GM19035 (cell line): ENCODE measurements at regions not wholly inside any gene's neighbourhood (a gene's known extent, or its start where the extent isn't known, plus 50 kb on each side); places are given as distances from the start of the nearest gene placed in this dataset.
"Not testable (repeated sequence)": the region's sequence is repeated elsewhere in the genome, so short reads cannot be mapped to it uniquely, and the experiment has no call there.

Experiments
- ATAC-seq: cut with Tn5 transposase; IDR thresholded peaks from one replicate; pipeline ENCODE4 v1.9.1; 2021; ENCODE audit not compliant: unreplicated experiment

- ATAC-seq: no peak
Observed at GRCh38 chrX:97850911-97851310, 967.2 kb downstream of the RPA4 start.

GRCh38 chrX:97854086-97854485 is 970.4 kb downstream of the RPA4 start:
- ATAC-seq: no peak

DNA sequence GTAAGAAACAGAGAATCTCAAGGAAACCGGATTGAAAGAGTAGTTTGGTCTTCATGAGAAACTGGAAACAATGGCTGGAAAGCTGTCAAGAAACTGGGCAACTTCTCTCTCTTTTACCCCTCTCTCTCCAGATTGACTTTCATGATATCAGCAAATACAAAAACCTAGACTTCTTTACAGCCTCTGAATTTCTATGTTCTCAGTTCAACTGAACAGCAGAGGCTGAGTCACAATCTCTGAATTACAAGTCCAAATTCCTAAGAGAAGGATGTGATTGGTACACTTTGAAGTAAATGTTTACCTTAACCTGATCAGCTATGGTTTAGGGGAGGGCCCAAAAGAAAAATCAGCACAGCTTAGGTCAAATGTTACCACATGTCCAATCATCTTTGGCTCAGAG is 974.9 kb downstream of the RPA4 start:
- ATAC-seq: no peak

DNA sequence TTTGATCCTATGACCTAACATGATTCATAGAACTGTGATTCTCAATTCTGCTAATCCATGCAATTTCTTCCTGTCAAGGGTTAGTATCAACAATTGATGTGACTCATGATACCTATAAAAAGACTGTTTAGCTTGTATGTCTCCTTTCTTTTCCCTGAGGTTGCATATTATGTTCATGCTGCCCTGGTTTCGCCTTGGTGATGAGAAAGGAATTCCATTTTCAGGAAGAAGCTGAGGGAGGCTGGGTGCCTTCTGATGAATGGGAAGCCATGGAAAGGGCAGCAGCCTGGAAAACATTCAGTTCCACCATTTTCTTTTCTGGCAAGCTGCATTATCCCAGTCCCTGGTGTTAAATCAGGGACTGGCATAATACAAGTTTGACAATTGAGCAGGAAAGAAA is 976.5 kb downstream of the RPA4 start:
- no peak for ATAC-seq

DNA sequence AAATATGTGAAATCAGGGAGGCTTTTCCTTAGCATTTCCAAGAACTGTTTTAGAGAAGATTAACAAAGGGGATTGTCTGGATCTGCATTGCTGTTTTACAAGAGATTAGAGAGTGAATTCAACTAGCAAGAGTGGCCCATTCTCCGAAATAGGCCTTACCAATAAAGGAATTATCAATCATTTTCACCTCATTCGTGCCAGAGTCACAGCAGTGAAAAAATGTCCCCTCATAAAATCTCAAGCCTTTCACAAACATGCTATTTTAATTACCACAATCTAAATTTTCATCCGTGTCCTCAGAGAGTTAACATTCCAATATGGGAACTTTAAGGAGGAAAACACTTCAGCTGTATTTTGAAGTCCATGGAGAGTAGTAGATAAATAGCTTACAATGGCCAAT is 979.6 kb downstream of the RPA4 start:
- ATAC-seq: no peak

- ATAC-seq: no peak
Observed at GRCh38 chrX:97867266-97867665, 983.6 kb downstream of the RPA4 start.

DNA sequence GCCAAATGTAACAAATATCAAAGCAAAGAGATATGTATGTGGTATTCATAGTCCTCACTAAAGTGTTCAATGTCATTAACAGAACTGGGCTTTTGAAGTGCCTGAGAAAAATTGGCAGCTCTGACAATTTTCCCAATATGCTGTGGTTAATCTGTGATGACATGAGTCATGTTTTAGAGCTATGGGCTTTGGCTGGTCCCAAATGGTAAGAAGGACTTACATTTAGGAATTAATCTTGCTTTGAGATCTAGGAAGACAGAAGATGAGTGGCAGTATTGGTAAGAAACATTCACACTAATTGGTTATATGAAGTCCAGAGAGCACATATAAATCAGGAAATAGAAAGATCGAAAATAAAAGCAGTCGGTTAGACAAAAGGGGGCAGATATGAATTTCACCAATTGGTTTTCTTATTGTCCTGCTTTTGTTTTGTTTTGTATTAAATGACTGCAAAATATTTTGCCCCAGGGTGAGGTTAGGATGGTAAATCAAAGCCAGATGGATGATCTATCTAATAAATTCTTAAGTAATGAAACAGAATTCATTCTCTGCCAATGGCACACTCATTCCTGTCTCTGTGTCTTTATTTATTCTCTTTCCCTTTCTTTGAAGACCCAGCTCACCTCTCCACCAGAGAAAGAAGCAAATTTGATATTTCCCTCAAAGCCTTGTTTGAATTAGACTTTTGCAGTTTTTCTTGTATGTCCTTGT is 993.1 kb downstream of the RPA4 start:
- no peak for ATAC-seq

- ATAC-seq: no peak
Observed at GRCh38 chrX:97882306-97882705, 998.6 kb downstream of the RPA4 start.

DNA sequence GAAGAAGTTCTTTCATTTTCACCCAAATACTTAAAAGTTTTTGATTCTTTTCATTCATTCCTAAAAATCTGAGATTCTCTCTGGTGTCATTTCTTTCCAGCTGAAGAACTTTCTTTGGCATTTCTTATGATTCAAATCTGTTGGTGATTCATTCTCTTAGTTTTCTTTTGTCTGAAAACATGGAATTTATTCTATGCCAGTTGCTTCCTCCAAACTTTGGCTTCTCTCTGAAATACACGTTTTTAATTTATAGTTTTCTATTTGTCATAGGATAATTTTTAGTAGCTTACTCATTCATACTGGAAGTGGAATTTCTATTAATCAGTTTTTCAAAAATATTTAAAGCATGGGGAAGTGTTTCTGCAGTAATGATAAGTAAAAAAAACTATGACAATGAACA is 1012.0 kb downstream of the RPA4 start:
- ATAC-seq: no peak

GRCh38 chrX:97897998-97898397 is 1014.3 kb downstream of the RPA4 start:
- ATAC-seq: no peak

- no peak for ATAC-seq
Observed at GRCh38 chrX:97898798-97899197, 1015.1 kb downstream of the RPA4 start.

GRCh38 chrX:97907791-97908190 is 1024.1 kb downstream of the RPA4 start:
- ATAC-seq: no peak

DNA sequence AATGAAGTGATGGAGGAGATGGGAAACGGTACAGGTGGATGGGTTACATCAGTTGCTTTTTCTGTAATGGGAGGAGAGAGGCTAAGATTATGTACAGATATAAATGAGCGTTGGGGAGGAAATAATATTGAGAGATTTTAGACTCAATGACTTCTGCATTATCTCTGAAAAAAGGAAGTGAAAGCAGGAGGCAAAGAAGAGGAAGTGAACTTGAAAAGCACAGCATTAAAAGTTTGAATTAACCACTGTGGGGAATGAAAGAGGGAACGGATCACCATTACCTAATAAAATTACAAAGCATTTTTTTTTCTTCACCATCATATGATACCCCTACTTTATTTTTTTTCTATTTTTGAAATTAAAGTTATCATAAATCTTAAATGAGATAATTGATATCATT is 1025.5 kb downstream of the RPA4 start:
- peak; percentile 85 for ATAC-seq

- ATAC-seq: not testable (repeated sequence)
Observed at GRCh38 chrX:97915390-97915789, 1031.7 kb downstream of the RPA4 start.

- ATAC-seq: not testable (repeated sequence)
Observed at GRCh38 chrX:97921223-97921622, 1037.5 kb downstream of the RPA4 start.

GRCh38 chrX:97931586-97931985 is 1047.9 kb downstream of the RPA4 start:
- ATAC-seq: no peak

DNA sequence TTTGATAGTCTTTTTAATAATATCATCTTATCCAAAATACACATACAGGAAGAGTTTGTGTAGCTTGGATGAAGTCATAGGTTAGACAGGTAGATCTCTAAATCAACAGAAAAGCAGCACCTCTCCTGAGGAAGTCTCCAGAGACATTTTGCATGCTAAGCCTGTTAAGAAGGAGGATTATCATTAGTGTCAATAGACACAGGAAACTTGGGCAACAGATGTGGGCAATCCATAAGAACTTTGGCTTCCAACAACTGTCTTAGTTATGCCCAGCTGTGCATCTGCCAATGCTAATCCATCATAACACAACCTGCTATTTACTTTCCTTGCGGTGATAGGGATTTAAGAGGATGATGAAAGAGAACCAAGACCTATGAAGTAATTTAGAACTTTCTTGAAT is 1052.6 kb downstream of the RPA4 start:
- no peak for ATAC-seq

GRCh38 chrX:97938706-97939105 is 1055.0 kb downstream of the RPA4 start:
- ATAC-seq: no peak

- no peak for ATAC-seq
Observed at GRCh38 chrX:97968376-97969163, 1084.9 kb downstream of the RPA4 start.

DNA sequence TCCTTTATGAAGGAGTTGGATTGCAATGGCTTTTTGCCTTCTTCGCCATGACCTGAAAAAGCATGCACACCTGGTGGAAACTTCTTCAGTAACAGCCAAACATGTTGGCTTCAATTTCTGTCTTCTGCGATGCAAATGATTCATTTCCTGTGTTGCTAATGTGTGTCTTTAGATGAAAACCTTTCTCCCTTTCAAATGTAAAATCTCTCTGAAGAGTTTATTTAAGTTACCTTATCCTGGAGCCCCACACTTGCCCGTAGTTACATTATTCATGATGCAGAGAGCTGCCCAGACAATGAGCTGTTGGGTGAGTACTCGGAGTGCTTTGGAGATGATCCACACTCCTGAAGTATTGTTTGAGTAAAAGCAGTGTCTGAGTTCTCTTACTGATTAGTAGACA is 1100.9 kb downstream of the RPA4 start:
- no peak for ATAC-seq

DNA sequence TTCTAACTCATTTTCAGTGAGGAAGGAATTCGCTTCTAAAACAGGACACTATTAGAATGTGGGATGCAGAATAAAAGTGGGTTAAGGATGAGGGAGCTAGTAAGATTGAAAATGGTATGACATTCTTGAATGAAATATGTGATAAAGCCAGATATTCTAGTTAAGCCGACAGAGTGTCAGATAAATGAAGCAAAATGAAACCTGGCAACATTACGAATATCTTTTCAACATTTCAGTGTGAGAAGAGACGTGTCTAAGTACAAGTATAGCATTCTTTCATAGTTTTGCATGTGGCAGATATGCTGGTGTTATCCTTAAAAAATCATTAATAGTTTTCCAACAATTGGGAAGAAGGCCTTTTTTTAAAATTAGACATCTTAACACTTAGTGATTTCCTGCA is 1101.4 kb downstream of the RPA4 start:
- ATAC-seq: no peak

DNA sequence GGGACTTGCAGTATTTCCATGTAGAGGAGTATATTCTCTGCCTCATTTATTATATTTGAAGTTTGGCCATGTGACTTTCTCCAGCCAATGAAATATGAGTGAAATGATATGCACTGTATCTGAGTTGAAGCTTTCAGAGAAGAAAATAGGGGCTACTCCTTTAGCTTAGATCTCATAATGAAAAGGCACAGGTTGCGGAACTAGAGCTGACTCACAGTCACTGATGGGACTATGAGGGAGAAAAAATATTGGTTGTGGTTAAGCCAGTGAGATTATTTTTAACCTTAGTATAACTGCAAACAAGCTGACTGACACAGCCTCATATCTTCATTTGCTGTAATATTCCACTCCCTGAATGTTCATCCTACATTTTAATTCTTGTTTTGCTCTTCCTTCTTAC is 1104.3 kb downstream of the RPA4 start:
- ATAC-seq: no peak

DNA sequence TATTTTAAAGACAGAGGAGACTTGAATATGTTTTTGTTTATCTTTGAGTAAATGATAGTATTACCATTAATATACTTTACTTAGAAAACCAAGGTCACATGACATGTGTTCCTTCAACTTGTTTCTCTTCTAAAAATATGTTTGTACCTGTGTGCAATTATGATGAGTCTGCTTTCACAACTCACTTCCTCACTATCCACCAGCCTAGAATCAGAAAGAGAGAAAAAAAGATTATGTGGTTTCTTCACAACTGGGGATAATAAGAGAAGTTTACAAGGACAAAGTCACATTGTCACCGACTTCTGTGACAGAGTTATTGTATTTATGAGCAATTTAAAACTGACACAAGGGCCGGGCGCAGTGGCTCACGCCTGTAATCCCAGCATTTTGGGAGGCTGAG is 1112.1 kb downstream of the RPA4 start:
- ATAC-seq: no peak
